ENCODE measurements at regions not wholly inside any gene's neighbourhood (a gene's known extent, or its start where the extent isn't known, plus 50 kb on each side); places are given as distances from the start of the nearest gene placed in this dataset.

- H3K4me3 ChIP-seq (ENCODE audit: control insufficient read depth, low read depth, low read length) = no peak overlapping the region
- TF ChIP-seq CTCF (IDR thresholded peaks at IDR 0.05; ENCODE audit: control insufficient read depth, insufficient read depth, low read depth, low read length, missing control alignments) = no peak
- DNase-seq (ENCODE audit: low read depth) = peak; percentile 59
Measured at GRCh38 chr12:124236625-124237031, 58.3 kb upstream of the RFLNA start.

- no peak for TF ChIP-seq CTCF (IDR thresholded peaks at IDR 0.05; ENCODE audit: control insufficient read depth, insufficient read depth, low read depth, low read length, missing control alignments)
- no peak for DNase-seq (ENCODE audit: low read depth)
- no peak overlapping the region for H3K4me3 ChIP-seq (ENCODE audit: control insufficient read depth, low read depth, low read length)
Measured at GRCh38 chr12:124238886-124239285, 56.0 kb upstream of the RFLNA start.

GRCh38 chr12:124240493-124240892, 54.4 kb upstream of the RFLNA start:
- no peak for TF ChIP-seq CTCF (IDR thresholded peaks at IDR 0.05; ENCODE audit: control insufficient read depth, insufficient read depth, low read depth, low read length, missing control alignments)
- no peak overlapping the region for H3K4me3 ChIP-seq (ENCODE audit: control insufficient read depth, low read depth, low read length)
- DNase-seq (ENCODE audit: low read depth) = no peak

GRCh38 chr12:124241776-124242528, 52.9 kb upstream of the RFLNA start:
- no peak for DNase-seq (ENCODE audit: low read depth)
- TF ChIP-seq CTCF (IDR thresholded peaks at IDR 0.05; ENCODE audit: control insufficient read depth, insufficient read depth, low read depth, low read length, missing control alignments) = no peak
- no peak overlapping the region for H3K4me3 ChIP-seq (ENCODE audit: control insufficient read depth, low read depth, low read length)

- no peak for DNase-seq (ENCODE audit: low read depth)
- no peak overlapping the region for H3K4me3 ChIP-seq (ENCODE audit: control insufficient read depth, low read depth, low read length)
- TF ChIP-seq CTCF (IDR thresholded peaks at IDR 0.05; ENCODE audit: control insufficient read depth, insufficient read depth, low read depth, low read length, missing control alignments) = no peak
Measured at GRCh38 chr12:124242529-124243065, 52.3 kb upstream of the RFLNA start.

GRCh38 chr12:124243936-124244335, 51.0 kb upstream of the RFLNA start:
- TF ChIP-seq CTCF (IDR thresholded peaks at IDR 0.05; ENCODE audit: control insufficient read depth, insufficient read depth, low read depth, low read length, missing control alignments) = no peak
- DNase-seq (ENCODE audit: low read depth) = no peak
- no peak overlapping the region for H3K4me3 ChIP-seq (ENCODE audit: control insufficient read depth, low read depth, low read length)

All from AG09309 (cell line).